GM23338 (cell line): ENCODE measurements at regions not wholly inside any gene's neighbourhood (a gene's known extent, or its start where the extent isn't known, plus 50 kb on each side); places are given as distances from the start of the nearest gene placed in this dataset.

Experiments used
- ATAC-seq: fragments of 200-7000 bp; cut with Tn5 transposase; 3 replicates; pipeline ENCODE4 v1.9.1; 2020
- DNase-seq: peaks from one replicate; pipeline ENCODE4 v3.0.0-alpha.2; 2015; ENCODE audit warnings: low spot score
- H2AFZ ChIP-seq: fragments of 200-600 bp; sonication (generic); 2 replicates; pipeline ENCODE4 v1.8.0; 2016; ENCODE audit warnings: antibody characterized with exemption, mild to moderate bottlenecking, moderate library complexity
- H3F3A ChIP-seq: fragments of 200-600 bp; sonication (generic); replicated peaks from 2 replicates; pipeline ENCODE4 v1.8.0; 2017; ENCODE audit warnings: antibody characterized with exemption, mixed run types, low read depth
- H3K27ac ChIP-seq: fragments of 200-600 bp; sonication (generic); 2 replicates; pipeline ENCODE4 v1.6.1; 2016; ENCODE audit warnings: low read depth
- H3K27me3 ChIP-seq: fragments of 200-600 bp; sonication (generic); 2 replicates; pipeline ENCODE4 v1.8.0; 2016; ENCODE audit warnings: mild to moderate bottlenecking, mixed run types, moderate library complexity; ENCODE audit not compliant: insufficient read depth
- H3K36me3 ChIP-seq: fragments of 200-600 bp; sonication (generic); 2 replicates; pipeline ENCODE4 v1.8.0; 2016; ENCODE audit warnings: mild to moderate bottlenecking; ENCODE audit not compliant: insufficient read depth
- H3K4me1 ChIP-seq: fragments of 200-600 bp; sonication (generic); 2 replicates; pipeline ENCODE4 v1.8.0; 2016; ENCODE audit warnings: mild to moderate bottlenecking, moderate library complexity; ENCODE audit not compliant: insufficient read depth
- H3K4me2 ChIP-seq: fragments of 200-600 bp; sonication (generic); 2 replicates; pipeline ENCODE4 v1.7.1; 2017; ENCODE audit warnings: mixed run types
- H3K4me3 ChIP-seq: fragments of 200-600 bp; sonication (generic); 2 replicates; pipeline ENCODE4 v1.6.1; 2016; ENCODE audit warnings: mixed run types
- H3K79me2 ChIP-seq: fragments of 200-600 bp; sonication (generic); replicated peaks from 2 replicates; pipeline ENCODE4 v1.8.0; 2017; ENCODE audit warnings: mild to moderate bottlenecking; ENCODE audit not compliant: insufficient read depth
- H3K9me2 ChIP-seq: fragments of 200-600 bp; sonication (generic); 2 replicates; pipeline ENCODE4 v1.8.0; 2017; ENCODE audit not compliant: insufficient read depth
- H4K20me1 ChIP-seq: fragments of 200-600 bp; sonication (generic); replicated peaks from 2 replicates; pipeline ENCODE4 v1.8.0; 2017; ENCODE audit warnings: mild to moderate bottlenecking; ENCODE audit not compliant: insufficient read depth
- H3K27ac Mint-ChIP-seq: 2 replicates; pipeline ENCODE4 v1.8.0; 2020; ENCODE audit warnings: inconsistent platforms, mild to moderate bottlenecking, moderate library complexity, mixed read lengths
- H3K27me3 Mint-ChIP-seq: 3 replicates; pipeline ENCODE4 v1.8.0; 2022; ENCODE audit warnings: low read depth, mild to moderate bottlenecking, moderate library complexity, mixed read lengths, inconsistent platforms; ENCODE audit not compliant: insufficient read depth, poor library complexity
- H3K36me3 Mint-ChIP-seq: 3 replicates; pipeline ENCODE4 v1.8.0; 2021; ENCODE audit warnings: low read depth, mild to moderate bottlenecking, inconsistent platforms, moderate library complexity, mixed read lengths
- H3K4me1 Mint-ChIP-seq: 3 replicates; pipeline ENCODE4 v1.8.0; 2020; ENCODE audit warnings: mild to moderate bottlenecking, inconsistent platforms, mixed read lengths
- H3K4me3 Mint-ChIP-seq: 3 replicates; pipeline ENCODE4 v1.8.0; 2021; ENCODE audit warnings: moderate library complexity, mild to moderate bottlenecking, inconsistent platforms, mixed read lengths
- H3K9me3 Mint-ChIP-seq: 3 replicates; pipeline ENCODE4 v1.8.0; 2020; ENCODE audit warnings: moderate library complexity, mild to moderate bottlenecking, inconsistent platforms, mixed read lengths
- EZH2 ChIP-seq: fragments of 200-600 bp; sonication (generic); IDR thresholded peaks from one replicate; pipeline ENCODE4 v1.8.0; 2017; ENCODE audit warnings: antibody characterized with exemption, mild to moderate bottlenecking, low read depth; ENCODE audit not compliant: unreplicated experiment
- NANOG ChIP-seq: IDR thresholded peaks from 2 replicates; pipeline ENCODE4 v1.6.1; 2016; ENCODE audit warnings: antibody characterized with exemption, borderline replicate concordance
- POLR2AphosphoS5 ChIP-seq: IDR thresholded peaks from 2 replicates; pipeline ENCODE4 v1.6.1; 2016; ENCODE audit warnings: antibody characterized with exemption, low read depth
- STAT1 ChIP-seq: IDR thresholded peaks from one replicate; pipeline ENCODE4 v1.6.1; 2016; ENCODE audit warnings: antibody characterized with exemption; ENCODE audit not compliant: unreplicated experiment
- ZNF114 ChIP-seq: fragments of 250-450 bp; sonication (Bioruptor Pico); IDR thresholded peaks from 2 replicates; pipeline ENCODE4 v1.5.0; 2020; ENCODE audit warnings: mild to moderate bottlenecking, moderate library complexity
- TF ChIP-seq, protein P1 (sequence below): IDR thresholded peaks from one replicate; pipeline ENCODE4 v1.6.1; 2018; ENCODE audit warnings: antibody characterized with exemption; ENCODE audit not compliant: unreplicated experiment
- TF ChIP-seq, protein P2 (sequence below): fragments of 250-450 bp; sonication (Bioruptor Pico); IDR thresholded peaks from 2 replicates; pipeline ENCODE4 v1.5.0; 2020; ENCODE audit warnings: mild to moderate bottlenecking, moderate library complexity

DNA sequence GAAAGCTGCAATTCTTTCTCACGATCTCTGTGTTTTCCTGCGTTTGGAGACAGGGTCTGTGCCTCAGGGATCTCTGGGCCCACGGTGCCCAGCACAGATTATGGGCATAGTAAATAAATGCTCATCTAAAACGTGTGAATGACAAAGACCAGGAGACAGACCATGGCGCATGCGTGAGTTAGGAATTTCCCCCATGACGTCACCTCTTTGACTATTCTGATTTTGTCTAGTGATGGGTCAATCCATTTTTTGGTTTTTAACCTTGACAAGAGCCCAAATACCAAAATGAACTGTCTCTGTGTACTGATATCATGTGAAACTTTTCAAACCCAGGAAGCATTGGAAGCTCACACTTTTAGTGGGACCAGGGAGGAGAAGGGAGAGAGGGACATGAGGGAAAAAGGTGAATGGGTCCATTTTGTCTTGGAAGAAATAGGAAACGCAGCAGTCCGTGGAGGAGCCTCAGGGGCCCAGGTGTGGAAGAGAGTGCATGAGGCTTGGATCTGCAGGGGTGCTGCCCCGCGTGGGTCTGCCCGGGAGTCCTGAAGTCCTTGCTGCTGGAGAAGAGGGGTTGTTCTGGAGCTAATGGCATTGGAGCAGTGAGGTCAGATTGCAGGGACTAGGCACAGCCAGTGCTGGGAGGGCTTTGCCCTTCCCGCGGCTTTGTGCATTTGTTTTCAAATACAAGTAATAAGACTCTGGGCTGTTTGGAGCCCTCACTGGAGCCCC is 172.2 kb downstream of the ASB1 start:
- Histone ChIP-seq H2AFZ (no peak overlapping the region), H3K9me2 (no peaks in the 10 kb centered on the region), H3K27ac (no peak overlapping the region), H3K36me3 (no peaks in the 10 kb centered on the region), H4K20me1 (no peaks in the 10 kb centered on the region), H3K4me3 (no peak overlapping the region), H3K4me1 (no peaks in the 10 kb centered on the region), H3K4me2 (no peak overlapping the region), H3K79me2 (no peaks in the 10 kb centered on the region), H3F3A (no peaks in the 10 kb centered on the region), H3K27me3 (no peaks in the 10 kb centered on the region)
- Mint-ChIP-seq H3K27me3 (peaks cover 5% of the 10 kb centered on the region), H3K36me3 (no peaks in the 10 kb centered on the region; the same call in 2 of the 3 replicates), H3K27ac (no peak overlapping the region), H3K4me3 (no peak overlapping the region), H3K4me1 (no peaks in the 10 kb centered on the region; the same call in 2 of the 3 replicates), H3K9me3 (peaks cover 9% of the 10 kb centered on the region; the same call in 2 of the 3 replicates)
- TF ChIP-seq STAT1, result no peak
- DNase-seq, result no peak
- no peak for ATAC-seq

DNA sequence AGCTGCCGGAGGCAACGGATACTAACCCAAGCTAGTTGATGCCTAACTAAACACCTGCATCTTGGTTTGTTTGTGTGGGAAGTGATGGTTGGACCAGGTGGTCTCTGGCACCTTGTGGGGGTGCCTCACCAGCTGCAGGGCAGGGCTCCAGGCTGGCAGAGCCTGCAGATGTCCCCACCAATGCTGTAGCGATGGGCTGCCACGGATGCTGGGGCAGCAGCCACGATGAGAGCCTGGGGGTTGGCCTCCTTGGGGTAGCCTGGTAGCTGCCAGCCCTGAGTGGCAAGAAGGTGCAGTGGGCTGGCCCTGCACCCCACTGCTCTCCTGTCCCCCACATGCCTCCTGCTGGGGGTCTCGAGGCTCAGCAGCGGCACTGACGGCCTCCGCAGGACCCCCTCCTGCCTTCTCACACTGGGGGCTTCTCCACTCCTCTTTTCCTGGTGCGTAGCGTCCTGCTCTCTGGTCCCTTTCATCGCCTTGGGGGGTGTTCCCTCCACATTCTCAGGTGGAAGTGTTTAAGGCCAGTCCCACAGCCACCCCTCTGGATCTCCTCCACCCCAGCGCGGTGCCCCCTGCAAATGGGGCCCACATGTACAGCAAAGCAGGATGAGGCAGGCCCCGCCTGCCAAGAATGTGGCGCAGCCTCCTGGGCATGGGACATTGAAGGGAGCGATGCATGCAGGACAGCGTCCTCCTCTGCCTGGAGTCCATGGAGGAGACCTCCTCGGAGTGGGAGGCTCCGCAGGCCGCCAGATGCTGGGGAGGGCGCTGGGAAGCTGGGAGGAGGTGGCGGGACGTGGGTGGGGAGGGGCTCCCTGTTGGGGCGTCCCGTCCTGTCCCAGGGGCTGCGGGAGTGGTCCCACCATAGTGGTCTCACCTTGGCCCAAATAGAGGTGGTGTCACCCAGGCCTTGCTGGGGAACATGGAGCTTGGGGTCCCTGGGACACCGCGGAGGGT is 173.1 kb downstream of the ASB1 start:
- no peaks in the 10 kb centered on the region for H3K9me2 ChIP-seq
- no peaks in the 10 kb centered on the region; the same call in 2 of the 3 replicates for H3K4me1 Mint-ChIP-seq
- H3K4me1 ChIP-seq, result no peaks in the 10 kb centered on the region
- H3K27me3 ChIP-seq, result no peaks in the 10 kb centered on the region
- peaks cover 9% of the 10 kb centered on the region; the same call in 2 of the 3 replicates for H3K9me3 Mint-ChIP-seq
- H3K79me2 ChIP-seq, result no peaks in the 10 kb centered on the region
- H3K27ac Mint-ChIP-seq, result no peak overlapping the region
- no peaks in the 10 kb centered on the region for H4K20me1 ChIP-seq
- no peaks in the 10 kb centered on the region for H3F3A ChIP-seq
- no peaks in the 10 kb centered on the region for H3K36me3 ChIP-seq
- no peaks in the 10 kb centered on the region; the same call in 2 of the 3 replicates for H3K36me3 Mint-ChIP-seq
- no peak overlapping the region for H3K4me3 ChIP-seq
- peaks cover 5% of the 10 kb centered on the region for H3K27me3 Mint-ChIP-seq
- H3K27ac ChIP-seq, result no peak overlapping the region
- H2AFZ ChIP-seq, result no peak overlapping the region
- no peak for ATAC-seq
- DNase-seq, result no peak
- no peak overlapping the region for H3K4me2 ChIP-seq
- no peak overlapping the region for H3K4me3 Mint-ChIP-seq
- TF ChIP-seq EZH2, result no peak
- TF ChIP-seq NANOG, result no peak
- no peak for TF ChIP-seq ZNF114 (CRISPR knock-in tag)
- TF ChIP-seq POLR2AphosphoS5, result no peak
- no peak for TF ChIP-seq STAT1
- TF ChIP-seq, protein P1, sequence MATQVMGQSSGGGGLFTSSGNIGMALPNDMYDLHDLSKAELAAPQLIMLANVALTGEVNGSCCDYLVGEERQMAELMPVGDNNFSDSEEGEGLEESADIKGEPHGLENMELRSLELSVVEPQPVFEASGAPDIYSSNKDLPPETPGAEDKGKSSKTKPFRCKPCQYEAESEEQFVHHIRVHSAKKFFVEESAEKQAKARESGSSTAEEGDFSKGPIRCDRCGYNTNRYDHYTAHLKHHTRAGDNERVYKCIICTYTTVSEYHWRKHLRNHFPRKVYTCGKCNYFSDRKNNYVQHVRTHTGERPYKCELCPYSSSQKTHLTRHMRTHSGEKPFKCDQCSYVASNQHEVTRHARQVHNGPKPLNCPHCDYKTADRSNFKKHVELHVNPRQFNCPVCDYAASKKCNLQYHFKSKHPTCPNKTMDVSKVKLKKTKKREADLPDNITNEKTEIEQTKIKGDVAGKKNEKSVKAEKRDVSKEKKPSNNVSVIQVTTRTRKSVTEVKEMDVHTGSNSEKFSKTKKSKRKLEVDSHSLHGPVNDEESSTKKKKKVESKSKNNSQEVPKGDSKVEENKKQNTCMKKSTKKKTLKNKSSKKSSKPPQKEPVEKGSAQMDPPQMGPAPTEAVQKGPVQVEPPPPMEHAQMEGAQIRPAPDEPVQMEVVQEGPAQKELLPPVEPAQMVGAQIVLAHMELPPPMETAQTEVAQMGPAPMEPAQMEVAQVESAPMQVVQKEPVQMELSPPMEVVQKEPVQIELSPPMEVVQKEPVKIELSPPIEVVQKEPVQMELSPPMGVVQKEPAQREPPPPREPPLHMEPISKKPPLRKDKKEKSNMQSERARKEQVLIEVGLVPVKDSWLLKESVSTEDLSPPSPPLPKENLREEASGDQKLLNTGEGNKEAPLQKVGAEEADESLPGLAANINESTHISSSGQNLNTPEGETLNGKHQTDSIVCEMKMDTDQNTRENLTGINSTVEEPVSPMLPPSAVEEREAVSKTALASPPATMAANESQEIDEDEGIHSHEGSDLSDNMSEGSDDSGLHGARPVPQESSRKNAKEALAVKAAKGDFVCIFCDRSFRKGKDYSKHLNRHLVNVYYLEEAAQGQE, result no peak
- TF ChIP-seq, protein P2, sequence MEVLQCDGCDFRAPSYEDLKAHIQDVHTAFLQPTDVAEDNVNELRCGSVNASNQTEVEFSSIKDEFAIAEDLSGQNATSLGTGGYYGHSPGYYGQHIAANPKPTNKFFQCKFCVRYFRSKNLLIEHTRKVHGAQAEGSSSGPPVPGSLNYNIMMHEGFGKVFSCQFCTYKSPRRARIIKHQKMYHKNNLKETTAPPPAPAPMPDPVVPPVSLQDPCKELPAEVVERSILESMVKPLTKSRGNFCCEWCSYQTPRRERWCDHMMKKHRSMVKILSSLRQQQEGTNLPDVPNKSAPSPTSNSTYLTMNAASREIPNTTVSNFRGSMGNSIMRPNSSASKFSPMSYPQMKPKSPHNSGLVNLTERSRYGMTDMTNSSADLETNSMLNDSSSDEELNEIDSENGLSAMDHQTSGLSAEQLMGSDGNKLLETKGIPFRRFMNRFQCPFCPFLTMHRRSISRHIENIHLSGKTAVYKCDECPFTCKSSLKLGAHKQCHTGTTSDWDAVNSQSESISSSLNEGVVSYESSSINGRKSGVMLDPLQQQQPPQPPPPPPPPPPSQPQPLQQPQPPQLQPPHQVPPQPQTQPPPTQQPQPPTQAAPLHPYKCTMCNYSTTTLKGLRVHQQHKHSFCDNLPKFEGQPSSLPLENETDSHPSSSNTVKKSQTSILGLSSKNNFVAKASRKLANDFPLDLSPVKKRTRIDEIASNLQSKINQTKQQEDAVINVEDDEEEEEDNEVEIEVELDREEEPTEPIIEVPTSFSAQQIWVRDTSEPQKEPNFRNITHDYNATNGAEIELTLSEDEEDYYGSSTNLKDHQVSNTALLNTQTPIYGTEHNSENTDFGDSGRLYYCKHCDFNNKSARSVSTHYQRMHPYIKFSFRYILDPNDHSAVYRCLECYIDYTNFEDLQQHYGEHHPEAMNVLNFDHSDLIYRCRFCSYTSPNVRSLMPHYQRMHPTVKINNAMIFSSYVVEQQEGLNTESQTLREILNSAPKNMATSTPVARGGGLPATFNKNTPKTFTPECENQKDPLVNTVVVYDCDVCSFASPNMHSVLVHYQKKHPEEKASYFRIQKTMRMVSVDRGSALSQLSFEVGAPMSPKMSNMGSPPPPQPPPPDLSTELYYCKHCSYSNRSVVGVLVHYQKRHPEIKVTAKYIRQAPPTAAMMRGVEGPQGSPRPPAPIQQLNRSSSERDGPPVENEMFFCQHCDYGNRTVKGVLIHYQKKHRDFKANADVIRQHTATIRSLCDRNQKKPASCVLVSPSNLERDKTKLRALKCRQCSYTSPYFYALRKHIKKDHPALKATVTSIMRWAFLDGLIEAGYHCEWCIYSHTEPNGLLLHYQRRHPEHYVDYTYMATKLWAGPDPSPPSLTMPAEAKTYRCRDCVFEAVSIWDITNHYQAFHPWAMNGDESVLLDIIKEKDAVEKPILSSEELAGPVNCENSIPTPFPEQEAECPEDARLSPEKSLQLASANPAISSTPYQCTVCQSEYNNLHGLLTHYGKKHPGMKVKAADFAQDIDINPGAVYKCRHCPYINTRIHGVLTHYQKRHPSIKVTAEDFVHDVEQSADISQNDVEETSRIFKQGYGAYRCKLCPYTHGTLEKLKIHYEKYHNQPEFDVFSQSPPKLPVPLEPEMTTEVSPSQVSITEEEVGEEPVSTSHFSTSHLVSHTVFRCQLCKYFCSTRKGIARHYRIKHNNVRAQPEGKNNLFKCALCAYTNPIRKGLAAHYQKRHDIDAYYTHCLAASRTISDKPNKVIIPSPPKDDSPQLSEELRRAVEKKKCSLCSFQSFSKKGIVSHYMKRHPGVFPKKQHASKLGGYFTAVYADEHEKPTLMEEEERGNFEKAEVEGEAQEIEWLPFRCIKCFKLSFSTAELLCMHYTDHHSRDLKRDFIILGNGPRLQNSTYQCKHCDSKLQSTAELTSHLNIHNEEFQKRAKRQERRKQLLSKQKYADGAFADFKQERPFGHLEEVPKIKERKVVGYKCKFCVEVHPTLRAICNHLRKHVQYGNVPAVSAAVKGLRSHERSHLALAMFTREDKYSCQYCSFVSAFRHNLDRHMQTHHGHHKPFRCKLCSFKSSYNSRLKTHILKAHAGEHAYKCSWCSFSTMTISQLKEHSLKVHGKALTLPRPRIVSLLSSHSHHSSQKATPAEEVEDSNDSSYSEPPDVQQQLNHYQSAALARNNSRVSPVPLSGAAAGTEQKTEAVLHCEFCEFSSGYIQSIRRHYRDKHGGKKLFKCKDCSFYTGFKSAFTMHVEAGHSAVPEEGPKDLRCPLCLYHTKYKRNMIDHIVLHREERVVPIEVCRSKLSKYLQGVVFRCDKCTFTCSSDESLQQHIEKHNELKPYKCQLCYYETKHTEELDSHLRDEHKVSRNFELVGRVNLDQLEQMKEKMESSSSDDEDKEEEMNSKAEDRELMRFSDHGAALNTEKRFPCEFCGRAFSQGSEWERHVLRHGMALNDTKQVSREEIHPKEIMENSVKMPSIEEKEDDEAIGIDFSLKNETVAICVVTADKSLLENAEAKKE, result no peak
